ENCODE measurements at regions not wholly inside any gene's neighbourhood (a gene's known extent, or its start where the extent isn't known, plus 50 kb on each side); places are given as distances from the start of the nearest gene placed in this dataset.

DNA sequence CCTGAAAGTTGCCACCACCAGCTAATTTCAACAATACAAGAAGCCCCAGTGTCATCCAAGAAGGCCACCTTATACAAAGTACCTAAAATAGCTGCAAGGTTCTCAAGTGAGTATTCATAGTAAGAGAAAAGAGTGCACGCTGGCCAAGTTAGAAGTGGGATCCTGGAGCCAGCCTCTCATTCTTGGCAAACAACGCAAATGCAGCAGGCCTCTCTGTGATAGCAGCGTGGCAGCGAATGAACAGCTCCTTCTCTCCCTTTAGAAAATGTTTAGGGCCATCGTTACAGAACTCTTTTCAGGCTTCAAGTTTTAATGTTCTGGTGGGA, 78.0 kb upstream of the IFNG-AS1 start:
- no peak for DNase-seq

DNA sequence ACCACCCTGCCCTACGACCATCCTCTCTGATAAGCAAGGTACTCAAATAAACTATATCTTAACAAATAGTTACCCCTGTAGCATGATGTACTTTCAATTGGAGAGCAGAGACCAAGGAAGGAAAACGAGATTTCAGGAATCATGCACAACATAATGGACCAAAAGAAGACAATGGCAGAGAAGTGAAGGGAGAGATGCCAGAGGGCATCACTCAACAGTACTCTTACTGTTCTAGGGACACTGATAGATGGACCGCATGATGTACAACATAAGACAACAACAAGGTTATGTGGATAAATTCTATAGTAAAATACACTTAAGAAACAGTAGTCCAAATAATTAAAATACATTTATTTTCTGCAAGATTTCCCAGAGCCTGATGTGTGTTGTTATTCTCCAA, 77.5 kb upstream of the IFNG-AS1 start:
- no peak for DNase-seq

DNA sequence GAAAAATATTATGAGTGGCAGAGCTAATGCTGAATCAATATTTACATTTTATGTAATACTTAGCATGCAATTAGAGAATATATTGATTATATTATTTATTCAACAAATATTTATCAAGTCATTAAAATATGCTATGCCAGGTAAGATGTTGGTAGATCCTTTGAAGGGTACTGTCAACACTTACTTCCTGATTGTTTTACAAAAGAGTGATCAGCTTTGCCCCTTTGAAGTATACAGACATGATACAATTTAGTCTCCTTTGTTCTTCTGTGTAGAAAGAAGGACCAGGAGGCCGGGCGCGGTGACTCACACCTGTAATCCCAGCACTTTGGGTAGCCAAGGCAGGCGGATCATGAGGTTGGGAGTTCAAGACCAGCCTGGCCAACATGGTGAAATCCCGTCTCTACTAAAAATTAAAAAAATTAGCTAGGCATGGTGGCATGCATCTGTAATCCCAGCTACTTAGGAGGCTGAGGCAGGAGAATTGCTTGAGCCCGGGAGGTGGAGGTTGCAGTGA, 73.9 kb upstream of the IFNG-AS1 start:
- DNase-seq, result no peak

DNA sequence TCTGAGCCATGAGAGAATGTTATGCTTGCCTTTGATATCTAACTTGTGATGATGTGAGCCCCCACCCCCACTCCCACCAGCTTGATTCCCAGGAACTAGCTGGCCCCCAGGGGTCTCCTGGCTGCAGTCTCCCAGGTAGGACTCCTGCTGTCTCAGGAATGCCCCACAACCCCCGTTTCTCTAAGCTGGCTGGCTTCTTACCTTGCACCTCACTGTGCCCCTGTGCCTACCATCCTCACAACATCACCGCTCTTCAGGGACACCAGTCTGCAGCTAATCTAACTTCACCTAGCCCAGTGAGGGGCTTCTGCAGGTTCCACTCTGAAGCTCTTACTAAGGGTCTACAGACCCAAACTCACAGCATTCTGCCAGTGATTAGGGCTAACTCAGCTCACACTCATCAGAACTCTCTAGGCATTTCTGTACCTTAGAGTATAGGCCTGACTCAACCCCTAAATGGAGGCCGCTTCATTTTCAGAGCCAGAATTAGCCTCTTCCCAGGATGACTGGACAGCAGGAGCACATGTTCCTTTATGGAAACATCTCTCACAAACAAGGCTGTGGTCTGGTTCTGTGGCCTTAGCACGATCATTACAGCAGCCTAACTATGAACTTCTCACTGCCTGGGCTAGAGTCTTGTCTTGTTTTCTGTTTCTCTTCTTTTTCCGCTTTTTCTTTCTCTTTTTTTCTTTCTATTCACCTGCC, 72.8 kb upstream of the IFNG-AS1 start:
- DNase-seq, result no peak

DNA sequence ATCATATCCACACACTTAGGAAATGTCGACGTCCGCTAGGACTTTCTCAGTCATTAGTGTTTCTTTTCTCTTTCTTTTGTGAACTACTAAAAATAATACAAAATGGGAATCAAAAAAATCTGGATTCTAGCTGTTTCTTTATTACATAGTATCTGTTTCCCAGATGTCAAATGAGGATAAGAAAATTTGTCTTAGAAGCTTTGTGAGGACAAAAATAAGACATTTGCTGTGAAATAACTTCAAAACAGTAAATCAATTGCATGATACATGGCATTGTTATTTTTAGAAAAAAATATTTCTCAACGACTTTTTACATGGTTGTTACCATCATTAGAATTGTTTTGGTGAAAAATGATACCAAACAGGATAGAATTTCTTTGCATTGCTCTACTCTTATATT, 71.4 kb upstream of the IFNG-AS1 start:
- no peak for DNase-seq

DNA sequence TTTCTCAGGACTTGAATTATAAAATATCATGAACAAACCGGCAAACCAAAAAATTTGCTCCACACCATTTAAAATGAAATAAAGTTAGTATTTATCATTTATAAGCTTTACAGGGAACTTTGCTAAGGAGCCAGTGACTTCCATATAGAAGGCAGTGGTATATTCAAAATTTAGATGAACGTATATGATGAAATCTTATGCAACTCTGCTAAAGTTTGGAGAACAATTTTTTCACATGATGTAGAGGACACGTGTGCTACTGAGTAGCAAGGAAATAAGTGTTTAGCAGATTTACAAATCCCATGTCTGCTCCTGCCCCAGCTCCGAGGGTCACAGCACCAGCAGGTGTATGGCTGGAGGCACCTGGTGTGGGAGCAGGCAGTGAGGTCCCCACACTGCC, 70.8 kb upstream of the IFNG-AS1 start:
- DNase-seq, result no peak

DNA sequence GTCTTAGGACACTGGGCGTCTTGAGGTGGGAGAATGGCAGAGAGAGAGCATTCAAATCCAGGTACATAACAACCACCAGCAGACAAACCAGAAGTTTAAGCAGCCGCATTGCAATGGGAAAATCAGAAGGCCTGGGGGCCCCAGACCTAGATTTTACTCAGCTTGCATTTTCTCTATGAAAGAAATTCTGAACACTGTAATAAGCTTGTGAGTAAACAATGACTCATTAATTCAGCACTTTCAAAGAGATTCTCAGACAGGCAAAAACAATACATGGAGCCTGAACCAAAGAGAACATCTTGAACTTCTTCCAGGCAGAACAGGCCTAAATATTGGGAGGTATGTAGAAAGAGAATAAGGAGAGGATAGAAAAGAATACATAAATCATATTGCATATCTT, 69.8 kb upstream of the IFNG-AS1 start:
- DNase-seq, result no peak

DNA sequence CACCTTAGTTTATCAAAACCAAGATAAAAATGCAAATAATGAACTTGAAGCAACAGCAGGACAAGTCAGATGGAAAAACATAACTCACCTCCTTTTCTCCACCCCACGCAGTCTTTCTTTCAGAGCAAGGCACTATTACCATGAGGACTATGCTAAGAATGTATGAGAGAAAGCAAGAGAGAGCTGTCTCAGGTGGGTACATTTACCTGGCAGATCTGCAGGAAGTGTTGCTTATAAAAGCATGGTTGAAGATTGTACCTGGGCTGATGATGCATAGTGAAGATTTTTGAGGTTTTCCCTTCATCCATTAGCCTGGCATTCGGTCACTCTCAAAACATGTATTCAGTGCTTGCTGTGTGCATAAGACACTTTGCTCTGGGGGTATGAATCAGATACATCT, 68.8 kb upstream of the IFNG-AS1 start:
- no peak for DNase-seq

DNA sequence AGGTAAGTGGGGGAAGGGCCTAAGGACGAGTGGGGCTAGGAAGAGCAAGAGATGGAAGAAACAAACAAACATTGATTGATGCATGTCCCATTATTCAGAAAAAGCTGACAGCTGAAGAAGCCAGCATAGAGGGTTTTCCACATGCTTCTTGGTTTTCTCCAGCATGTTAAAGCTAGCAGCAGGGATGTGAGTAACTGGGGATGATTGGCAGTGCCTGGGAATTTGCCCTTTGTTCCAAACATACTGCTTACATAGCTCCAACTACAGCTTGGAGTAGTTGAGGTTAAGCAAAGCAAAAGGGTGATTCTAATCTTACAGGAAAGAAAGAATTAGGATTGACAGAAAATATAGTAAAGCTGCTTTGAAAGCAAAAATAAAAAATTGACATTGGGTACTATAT, 68.0 kb upstream of the IFNG-AS1 start:
- no peak for DNase-seq

DNA sequence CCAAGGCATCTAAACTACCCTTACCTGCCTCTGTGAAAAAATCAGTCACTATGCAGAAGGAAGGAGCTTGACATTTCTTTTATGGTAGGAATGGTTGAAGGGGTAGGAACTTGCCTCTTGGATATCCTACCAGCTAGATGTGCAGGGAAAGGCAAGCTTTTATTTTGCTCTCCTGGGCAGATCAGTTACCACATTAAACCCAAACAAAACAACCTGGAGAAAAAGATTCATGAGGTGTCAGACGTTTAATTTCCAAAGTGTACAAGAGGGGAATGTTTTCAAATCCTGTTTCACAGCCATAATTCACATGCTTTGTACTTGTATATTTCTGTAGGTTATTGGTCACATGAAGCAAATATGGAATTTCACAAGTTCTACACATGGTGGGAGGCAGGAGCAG, 67.0 kb upstream of the IFNG-AS1 start:
- DNase-seq, result no peak

DNA sequence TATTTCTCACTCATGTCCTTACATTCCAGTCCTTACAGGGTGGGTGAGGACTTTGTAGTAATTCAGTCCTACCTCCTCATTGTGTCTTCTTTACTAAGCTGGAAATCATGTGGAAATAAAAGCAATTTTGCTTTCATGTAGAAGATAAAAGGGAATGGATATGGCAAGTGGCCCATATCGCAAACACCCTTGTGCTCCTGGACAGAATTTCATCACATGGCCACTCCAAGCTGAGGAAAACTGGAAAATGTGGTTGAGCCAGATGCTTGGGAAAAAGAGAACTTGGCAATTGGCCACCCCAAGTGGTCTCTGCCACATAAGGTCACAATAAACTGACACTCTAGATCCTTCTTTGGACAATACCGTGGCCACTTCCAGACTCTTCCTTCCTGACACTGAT, 64.2 kb upstream of the IFNG-AS1 start:
- DNase-seq, result no peak

DNA sequence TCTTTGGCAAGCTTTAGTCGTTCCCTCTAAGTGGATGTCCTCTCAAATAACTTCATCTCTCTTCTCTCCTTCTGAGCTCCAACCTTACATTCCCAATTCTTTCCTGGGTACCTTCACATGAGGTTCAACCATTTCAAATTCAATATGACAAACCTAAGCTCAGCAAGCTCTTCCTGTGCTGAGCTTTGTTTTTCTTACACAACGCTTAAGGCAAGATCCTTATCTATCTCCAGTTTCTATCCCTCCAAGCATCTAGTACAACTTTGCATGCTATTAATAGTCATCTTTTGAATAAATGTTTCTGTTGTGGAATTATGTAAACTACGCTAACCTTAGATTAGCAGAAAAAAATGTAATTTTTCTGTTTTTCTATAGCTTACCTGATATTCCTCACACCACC, 63.7 kb upstream of the IFNG-AS1 start:
- no peak for DNase-seq

DNA sequence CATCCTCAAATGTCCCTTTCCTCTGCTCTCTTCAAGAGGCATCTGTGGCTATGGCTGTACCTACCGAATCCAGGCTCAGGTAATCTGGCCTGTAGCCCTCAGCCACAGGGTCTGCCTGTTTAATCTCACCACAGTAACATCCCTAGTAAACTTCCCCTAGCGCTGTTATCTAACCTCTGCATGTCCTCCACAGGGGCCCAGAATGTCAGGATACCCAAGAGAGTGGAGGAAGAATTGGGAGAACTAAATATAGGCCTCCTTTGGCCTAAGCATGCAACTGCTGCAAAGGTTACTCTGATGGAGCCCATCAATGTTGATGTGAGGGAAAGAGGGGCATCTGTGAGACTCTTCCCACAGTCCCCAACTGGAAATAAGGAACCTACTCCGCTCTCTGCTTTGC, 63.2 kb upstream of the IFNG-AS1 start:
- no peak for DNase-seq

DNA sequence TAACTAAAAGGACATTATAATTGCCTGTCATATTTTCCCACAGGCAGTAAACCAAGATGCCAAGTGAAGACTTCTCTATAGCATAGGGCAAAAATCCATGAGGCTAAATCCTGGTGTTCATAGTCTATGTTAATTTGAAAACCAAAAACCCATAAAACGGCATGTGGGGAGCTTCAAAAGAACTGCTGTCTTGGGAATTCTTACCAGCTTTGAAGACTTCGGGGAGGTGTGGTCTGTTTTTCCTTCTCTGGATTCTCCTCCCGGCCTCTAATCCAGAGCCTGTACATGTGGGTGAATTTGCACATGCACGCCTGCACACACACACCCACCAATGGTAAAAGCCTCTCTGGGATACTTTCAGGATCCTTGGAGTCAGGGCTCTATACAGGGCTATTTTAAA, 61.9 kb upstream of the IFNG-AS1 start:
- no peak for DNase-seq

DNA sequence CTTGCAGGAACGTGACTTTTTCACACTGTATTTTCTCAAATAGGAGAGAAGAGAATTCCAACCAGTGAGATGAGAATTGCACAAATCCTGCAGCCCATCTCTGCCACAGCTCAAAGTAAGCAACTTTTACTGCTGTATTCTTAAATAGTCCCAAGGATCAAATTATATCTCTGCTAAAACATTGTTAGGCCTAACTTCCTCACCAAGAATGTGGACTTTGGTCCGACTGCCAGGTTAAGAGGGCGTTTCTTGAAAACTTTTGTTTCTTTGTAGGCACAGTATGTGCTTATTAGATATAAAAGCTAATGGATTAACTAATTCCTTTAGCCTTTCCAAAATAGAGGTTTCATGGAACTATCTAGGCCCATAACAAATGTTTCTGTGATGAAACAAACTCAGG, 61.4 kb upstream of the IFNG-AS1 start:
- no peak for DNase-seq

DNA sequence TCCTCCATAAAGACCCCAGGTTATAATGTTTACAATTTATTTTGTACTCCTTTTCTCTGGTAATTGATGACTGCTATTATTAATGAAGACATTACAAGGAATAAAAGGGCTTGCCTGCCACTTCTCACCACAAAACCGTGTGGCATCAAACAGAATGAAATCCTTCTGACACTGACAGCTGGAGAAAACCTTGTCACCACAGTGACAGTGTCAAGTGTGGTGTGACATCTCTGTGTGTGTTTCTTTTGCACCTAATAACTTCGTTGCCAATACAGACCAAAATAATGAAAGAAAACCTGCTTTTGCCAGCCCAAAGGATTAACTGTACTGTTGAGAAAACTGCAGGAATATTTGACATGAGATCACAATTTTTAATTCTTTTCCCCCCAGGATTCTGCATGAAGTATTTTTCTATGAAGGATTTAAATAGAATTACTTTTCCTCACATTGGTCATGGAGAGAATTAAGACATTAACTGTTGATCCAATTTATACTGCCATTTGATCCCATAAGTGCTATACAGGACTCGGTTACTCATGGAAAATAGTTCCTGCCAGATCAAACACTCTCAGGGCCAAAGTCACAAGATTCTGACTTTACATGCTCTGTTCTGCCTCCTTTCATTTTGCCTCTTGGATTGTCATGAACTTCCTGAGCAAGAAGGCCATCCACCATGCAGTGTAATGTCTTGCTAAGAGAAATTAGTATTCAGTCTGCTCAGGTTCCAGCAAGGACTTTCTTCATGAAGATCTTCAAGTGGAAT, 60.4 kb upstream of the IFNG-AS1 start:
- DNase-seq, result no peak

DNA sequence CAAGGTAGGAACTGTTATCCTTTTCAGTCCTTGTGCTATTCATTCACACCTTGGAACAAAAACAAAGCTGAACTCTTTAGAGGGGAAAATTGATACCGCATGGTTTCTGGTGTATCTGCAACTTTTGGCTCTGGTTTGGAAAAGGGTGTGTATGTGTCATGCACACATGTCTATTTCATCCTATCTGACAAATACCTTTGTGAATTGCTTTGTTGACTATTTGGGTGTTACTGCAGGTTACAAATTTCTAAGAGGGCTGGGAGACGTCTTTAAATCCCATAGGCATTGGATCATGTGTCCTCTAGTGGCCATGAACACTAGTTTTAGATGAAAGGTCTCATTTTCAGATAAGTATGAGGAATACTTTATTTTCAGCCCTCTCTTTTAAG, 59.9 kb upstream of the IFNG-AS1 start:
- DNase-seq, result no peak

DNA sequence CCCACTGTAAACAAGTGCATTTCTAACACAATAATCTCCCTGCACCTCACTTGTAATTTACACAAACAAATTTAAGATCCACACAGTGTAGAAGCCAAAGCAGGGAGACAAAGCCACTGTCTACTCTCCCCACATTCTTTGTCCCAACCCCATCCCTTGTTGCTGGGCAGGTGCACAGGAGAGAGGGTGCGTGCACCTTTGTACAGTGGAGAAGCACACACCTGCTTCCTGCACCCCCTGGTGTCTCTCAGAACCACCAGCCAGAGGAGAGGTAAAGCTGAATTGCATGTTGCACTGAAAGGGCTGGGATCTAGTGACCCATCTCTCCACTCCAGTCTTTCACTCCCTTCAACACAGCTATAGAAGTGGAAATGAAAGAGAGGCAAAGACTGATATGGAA, 51.4 kb upstream of the IFNG-AS1 start:
- no peak for DNase-seq

All from activated T-cell treated with anti-CD3 and anti-CD28 coated beads, Interleukin-2, amount 50 U/mL, for 1 hour (primary cell).